ENCODE measurements at regions not wholly inside any gene's neighbourhood (a gene's known extent, or its start where the extent isn't known, plus 50 kb on each side); places are given as distances from the start of the nearest gene placed in this dataset.

- TF ChIP-seq, protein P1, sequence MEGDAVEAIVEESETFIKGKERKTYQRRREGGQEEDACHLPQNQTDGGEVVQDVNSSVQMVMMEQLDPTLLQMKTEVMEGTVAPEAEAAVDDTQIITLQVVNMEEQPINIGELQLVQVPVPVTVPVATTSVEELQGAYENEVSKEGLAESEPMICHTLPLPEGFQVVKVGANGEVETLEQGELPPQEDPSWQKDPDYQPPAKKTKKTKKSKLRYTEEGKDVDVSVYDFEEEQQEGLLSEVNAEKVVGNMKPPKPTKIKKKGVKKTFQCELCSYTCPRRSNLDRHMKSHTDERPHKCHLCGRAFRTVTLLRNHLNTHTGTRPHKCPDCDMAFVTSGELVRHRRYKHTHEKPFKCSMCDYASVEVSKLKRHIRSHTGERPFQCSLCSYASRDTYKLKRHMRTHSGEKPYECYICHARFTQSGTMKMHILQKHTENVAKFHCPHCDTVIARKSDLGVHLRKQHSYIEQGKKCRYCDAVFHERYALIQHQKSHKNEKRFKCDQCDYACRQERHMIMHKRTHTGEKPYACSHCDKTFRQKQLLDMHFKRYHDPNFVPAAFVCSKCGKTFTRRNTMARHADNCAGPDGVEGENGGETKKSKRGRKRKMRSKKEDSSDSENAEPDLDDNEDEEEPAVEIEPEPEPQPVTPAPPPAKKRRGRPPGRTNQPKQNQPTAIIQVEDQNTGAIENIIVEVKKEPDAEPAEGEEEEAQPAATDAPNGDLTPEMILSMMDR (IDR thresholded peaks at IDR 0.05): no peak
- intact Hi-C loops (cut with DNase I): no loop called here
- Histone ChIP-seq H3K4me3 (no peak overlapping the region), H3K4me1 (no peaks in the 10 kb centered on the region), H3K27me3 (no peaks in the 10 kb centered on the region), H3K9me3 (no peaks in the 10 kb centered on the region), H3K36me3 (no peaks in the 10 kb centered on the region), H3K27ac (no peak overlapping the region)
- ATAC-seq: peak; percentile 14
- DNase-seq: no peak
Measured at GRCh38 chr1:212526111-212526491, 82.5 kb upstream of the ATF3 start.

GRCh38 chr1:212528501-212528900, 80.1 kb upstream of the ATF3 start:
- H3K27me3 ChIP-seq: no peaks in the 10 kb centered on the region
- no peaks in the 10 kb centered on the region for H3K4me1 ChIP-seq
- intact Hi-C loops (cut with DNase I): no loop called here
- H3K9me3 ChIP-seq: no peaks in the 10 kb centered on the region
- ATAC-seq (no peak), DNase-seq (no peak)
- H3K36me3 ChIP-seq: no peaks in the 10 kb centered on the region
- H3K4me3 ChIP-seq: no peak overlapping the region
- no peak overlapping the region for H3K27ac ChIP-seq
- TF ChIP-seq, protein P1 (IDR thresholded peaks at IDR 0.05): no peak

DNA sequence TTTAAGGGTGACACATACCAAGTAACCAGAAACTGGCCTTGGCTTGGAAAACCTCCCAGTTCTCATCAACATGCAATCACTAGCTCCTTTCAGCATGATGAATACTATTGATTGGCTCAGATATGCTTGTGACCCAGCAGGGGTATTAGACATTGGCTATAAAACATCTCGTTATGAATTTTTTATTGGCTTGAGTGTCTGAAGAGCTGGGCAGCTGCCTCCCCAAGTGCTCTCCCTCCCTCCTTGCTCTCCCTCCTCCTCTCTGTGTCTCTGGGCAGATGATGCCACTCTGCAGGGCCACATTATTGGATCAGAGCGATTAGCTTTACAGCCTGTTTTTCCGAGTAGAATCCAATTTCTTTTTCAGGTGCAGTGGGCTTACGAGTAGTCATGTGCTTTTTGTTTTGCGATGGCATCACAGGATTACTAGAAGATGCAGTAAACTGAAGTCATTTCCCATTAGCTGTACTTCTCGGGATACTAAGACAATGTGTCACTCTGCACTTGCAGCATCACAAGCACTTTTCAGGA, 79.3 kb upstream of the ATF3 start:
- H3K4me1 ChIP-seq: no peaks in the 10 kb centered on the region
- TF ChIP-seq, protein P1 (IDR thresholded peaks at IDR 0.05): no peak
- DNase-seq (no peak), ATAC-seq (no peak)
- H3K36me3 ChIP-seq: no peaks in the 10 kb centered on the region
- H3K27ac ChIP-seq: no peak overlapping the region
- intact Hi-C loops (cut with DNase I): no loop called here
- H3K27me3 ChIP-seq: no peaks in the 10 kb centered on the region
- no peak overlapping the region for H3K4me3 ChIP-seq
- no peaks in the 10 kb centered on the region for H3K9me3 ChIP-seq

- TF ChIP-seq, protein P1 (IDR thresholded peaks at IDR 0.05): no peak
- ATAC-seq (no peak), DNase-seq (no peak)
- Histone ChIP-seq H3K36me3 (no peaks in the 10 kb centered on the region), H3K4me1 (no peaks in the 10 kb centered on the region), H3K9me3 (no peaks in the 10 kb centered on the region), H3K27ac (no peak overlapping the region), H3K27me3 (no peaks in the 10 kb centered on the region), H3K4me3 (no peak overlapping the region)
- intact Hi-C loops (cut with DNase I): no loop called here
Measured at GRCh38 chr1:212531267-212531666, 77.3 kb upstream of the ATF3 start.

DNA sequence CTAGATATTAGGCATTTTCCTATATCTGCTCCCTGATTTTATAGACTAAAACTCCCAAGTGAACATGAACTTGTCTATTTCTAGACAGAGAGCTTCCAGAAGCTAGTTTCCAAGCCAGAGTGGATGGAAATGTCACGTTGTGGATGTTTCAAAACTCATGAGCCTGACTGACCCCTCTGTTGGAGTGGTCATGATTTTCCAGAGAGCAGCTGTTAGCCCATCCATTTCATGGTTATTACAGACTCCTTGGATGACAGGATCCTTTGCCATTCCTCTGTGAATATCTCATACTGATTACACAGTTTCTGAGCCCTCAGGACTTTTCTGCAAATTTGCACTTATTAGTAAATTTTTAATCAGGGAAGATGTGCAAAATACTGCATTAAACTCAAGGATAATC, 76.8 kb upstream of the ATF3 start:
- Histone ChIP-seq H3K36me3 (no peaks in the 10 kb centered on the region), H3K9me3 (no peaks in the 10 kb centered on the region), H3K4me1 (no peaks in the 10 kb centered on the region), H3K27me3 (no peaks in the 10 kb centered on the region), H3K4me3 (no peak overlapping the region), H3K27ac (no peak overlapping the region)
- no peak for ATAC-seq
- TF ChIP-seq, protein P1 (IDR thresholded peaks at IDR 0.05): no peak
- DNase-seq: no peak
- intact Hi-C loops (cut with DNase I): no loop called here
